ENCODE measurements at regions not wholly inside any gene's neighbourhood (a gene's known extent, or its start where the extent isn't known, plus 50 kb on each side); places are given as distances from the start of the nearest gene placed in this dataset.

GRCh38 chr17:33664116-33664840 lies 371.2 kb upstream of the ASIC2 start:
- TF ChIP-seq YY1 (IDR thresholded peaks at IDR 0.05; ENCODE audit: insufficient read depth, insufficient read length) (no peak), ZNF274 (IDR thresholded peaks at IDR 0.05; ENCODE audit: low read depth, low read length) (no peak)
